ENCODE measurements at regions not wholly inside any gene's neighbourhood (a gene's known extent, or its start where the extent isn't known, plus 50 kb on each side); places are given as distances from the start of the nearest gene placed in this dataset.

DNA sequence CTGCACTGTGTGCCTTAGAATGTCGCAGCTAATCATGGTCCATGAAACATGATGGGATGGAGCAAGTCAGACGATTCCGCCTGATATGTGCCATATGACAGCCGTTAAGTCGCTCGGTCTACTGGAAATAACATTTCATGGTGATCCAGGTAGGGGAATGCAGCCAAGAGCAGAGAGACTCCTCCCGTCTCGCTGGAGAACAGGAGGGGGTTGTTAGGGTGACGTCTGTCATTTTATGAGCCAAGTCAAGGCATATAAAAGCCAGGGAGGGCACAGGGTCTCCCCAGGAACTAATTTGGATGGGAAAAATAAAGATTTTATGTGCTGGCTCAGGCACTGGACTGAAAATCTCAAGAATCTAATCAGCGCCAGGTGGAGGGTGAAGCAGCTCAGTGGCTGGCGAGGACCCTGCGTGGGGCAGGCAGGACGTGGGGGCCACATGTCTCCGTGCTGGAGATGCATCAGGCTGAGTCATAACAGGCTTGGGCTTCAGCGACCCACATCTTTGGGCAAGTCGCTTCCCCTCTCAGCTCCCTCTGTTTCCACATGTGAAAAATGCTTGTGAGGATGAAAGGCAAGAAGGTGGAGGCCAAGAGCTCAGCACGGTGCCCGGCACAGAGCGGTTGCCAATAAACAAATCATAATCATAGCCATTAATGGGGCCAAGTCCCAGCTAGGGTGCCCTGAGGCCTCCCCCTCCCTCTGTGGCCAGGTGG is 234.6 kb downstream of the ANKRD60 start:
- peak; percentile 69 for DNase-seq (ENCODE audit: extremely low read depth, low read depth)
- H3K4me3 ChIP-seq (replicated peaks; ENCODE audit: low read depth, low read length): no peak overlapping the region
- TF ChIP-seq, protein P1, sequence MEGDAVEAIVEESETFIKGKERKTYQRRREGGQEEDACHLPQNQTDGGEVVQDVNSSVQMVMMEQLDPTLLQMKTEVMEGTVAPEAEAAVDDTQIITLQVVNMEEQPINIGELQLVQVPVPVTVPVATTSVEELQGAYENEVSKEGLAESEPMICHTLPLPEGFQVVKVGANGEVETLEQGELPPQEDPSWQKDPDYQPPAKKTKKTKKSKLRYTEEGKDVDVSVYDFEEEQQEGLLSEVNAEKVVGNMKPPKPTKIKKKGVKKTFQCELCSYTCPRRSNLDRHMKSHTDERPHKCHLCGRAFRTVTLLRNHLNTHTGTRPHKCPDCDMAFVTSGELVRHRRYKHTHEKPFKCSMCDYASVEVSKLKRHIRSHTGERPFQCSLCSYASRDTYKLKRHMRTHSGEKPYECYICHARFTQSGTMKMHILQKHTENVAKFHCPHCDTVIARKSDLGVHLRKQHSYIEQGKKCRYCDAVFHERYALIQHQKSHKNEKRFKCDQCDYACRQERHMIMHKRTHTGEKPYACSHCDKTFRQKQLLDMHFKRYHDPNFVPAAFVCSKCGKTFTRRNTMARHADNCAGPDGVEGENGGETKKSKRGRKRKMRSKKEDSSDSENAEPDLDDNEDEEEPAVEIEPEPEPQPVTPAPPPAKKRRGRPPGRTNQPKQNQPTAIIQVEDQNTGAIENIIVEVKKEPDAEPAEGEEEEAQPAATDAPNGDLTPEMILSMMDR (IDR thresholded peaks at IDR 0.05; ENCODE audit: low read depth, low read length, missing control alignments): no peak

DNA sequence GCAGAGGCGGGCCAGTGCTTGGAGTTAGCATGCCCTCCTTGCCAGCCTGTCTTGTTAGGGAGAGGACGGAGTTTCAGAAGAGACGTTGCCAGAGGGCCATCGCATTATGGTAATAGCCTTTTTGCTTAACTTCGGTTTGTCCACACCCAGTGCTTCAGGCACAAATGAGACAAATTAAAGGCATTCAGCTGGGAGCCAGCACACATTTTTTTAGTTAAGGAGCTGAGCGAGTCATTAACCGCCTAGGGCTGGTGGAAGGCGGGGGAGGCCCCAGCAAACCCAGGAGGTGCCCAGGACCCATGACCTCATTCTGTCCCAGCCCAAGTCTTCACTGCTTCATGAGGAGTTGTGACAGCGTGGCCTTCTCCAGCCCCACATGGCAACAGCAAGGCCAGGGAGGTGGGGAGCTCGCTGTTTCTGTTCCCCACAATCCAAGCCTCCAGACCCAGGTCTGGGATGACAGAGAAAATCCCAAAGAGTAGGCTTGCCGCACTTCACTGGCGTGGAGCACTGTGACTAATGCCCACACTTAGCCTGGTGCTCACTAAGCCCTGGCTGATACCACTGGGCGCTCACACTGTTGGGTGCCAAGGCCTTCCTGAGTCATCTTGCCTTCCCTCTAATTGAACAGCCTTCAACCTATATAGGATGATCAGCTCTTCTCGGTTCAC is 237.1 kb downstream of the ANKRD60 start:
- no peak overlapping the region for H3K4me3 ChIP-seq (replicated peaks; ENCODE audit: low read depth, low read length)
- peak; percentile 85 for DNase-seq (ENCODE audit: extremely low read depth, low read depth)
- TF ChIP-seq, protein P1 (IDR thresholded peaks at IDR 0.05; ENCODE audit: low read depth, low read length, missing control alignments): no peak

DNA sequence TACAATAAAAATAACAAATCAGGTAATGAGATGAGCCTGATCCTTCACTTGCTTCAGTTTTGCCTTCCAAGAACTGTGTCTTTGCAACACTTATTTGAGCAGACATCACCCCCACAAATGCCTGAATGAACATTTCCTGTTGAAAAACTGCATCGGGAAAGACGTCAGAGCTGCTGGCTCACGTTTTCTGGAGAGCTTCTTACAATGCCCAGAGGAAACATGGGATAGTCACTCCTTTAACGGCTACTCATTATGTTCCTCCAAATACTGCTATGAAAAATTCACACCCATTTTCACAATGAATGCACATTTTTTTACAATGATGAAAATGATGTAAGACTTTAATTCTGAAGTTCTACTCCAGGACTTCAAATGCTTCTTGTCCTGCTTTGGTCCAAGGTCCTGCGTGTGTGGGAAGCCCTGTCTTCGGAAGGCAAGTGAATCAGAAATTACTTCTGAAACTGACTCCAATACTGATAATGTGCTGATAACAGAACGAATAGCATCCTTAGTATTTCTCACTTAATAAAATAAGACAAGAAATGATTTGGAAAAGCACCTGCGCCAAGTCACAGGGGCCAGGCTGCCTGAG is 238.0 kb downstream of the ANKRD60 start:
- TF ChIP-seq, protein P1 (IDR thresholded peaks at IDR 0.05; ENCODE audit: low read depth, low read length, missing control alignments): no peak
- H3K4me3 ChIP-seq (replicated peaks; ENCODE audit: low read depth, low read length): no peak overlapping the region
- DNase-seq (ENCODE audit: extremely low read depth, low read depth): peak; percentile 52

DNA sequence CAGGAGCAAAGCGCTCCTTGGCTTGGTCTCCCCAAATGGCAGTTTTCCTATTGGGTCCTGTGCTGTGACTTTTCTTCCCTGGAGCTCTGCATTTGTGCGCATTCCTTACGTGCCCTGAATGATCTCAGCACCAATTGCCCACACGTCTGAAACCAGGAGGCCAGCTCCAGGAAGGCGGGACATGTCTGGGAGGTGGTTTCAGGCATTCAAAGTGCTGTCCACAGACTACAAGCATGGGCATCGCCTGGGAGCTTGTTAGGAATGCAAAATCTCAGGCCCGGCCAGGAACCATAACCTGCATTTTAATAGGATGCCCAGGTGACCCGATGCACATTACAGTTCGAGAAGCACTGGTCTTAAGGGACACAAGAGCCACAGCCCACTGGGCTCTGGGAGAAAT is 239.6 kb downstream of the ANKRD60 start:
- TF ChIP-seq, protein P1 (IDR thresholded peaks at IDR 0.05; ENCODE audit: low read depth, low read length, missing control alignments): no peak
- DNase-seq (ENCODE audit: extremely low read depth, low read depth): no peak
- H3K4me3 ChIP-seq (replicated peaks; ENCODE audit: low read depth, low read length): no peak overlapping the region

DNA sequence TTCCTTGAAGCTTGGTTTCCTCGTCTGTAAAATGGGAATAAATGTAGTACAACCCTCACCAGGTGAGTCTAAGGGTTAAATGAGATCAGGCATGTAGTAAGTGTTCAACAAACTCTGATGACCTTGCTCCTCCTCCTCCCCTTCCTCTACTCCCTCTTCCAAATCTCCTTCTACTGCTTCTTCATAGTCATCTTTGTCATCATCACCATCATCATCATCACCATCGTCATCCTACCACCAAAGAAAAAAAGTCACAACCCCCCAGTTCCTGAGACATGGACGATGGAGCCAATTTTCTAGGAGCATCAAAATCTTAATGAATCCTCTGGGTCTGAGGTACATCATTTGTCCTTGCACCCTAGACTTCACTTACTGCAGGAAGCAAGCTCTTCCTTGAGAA is 240.0 kb downstream of the ANKRD60 start:
- no peak overlapping the region for H3K4me3 ChIP-seq (replicated peaks; ENCODE audit: low read depth, low read length)
- TF ChIP-seq, protein P1 (IDR thresholded peaks at IDR 0.05; ENCODE audit: low read depth, low read length, missing control alignments): no peak
- DNase-seq (ENCODE audit: extremely low read depth, low read depth): no peak

DNA sequence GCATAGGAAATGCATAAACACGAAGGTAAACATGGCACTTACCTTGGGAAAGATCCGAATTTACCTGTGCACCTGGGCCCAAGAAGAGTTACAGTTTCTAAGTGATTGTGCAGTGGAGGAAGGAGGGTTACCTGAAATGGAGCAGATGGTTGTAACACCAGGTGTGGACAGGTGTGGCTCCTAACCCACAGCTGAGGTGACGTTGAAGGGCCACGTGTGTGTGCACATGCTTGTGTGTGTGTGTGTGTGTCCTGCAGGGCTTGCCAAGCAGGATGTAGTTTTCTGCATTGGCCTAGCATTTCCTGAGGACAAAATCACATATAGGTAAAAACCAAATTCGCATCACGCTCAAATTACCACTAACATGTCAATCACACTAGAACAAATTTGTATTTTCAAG is 240.8 kb downstream of the ANKRD60 start:
- no peak for DNase-seq (ENCODE audit: extremely low read depth, low read depth)
- no peak overlapping the region for H3K4me3 ChIP-seq (replicated peaks; ENCODE audit: low read depth, low read length)
- TF ChIP-seq, protein P1 (IDR thresholded peaks at IDR 0.05; ENCODE audit: low read depth, low read length, missing control alignments): no peak

Measured in HFF-Myc (cell line).